Left forelimb (tissue), 1 donor: ENCODE measurements at regions not wholly inside any gene's neighbourhood (a gene's known extent, or its start where the extent isn't known, plus 50 kb on each side); places are given as distances from the start of the nearest gene placed in this dataset.

Source experiments
- DNase-seq: peaks from one replicate; pipeline ENCODE4 v3.0.0-alpha.2; 2018; ENCODE audit warnings: low spot score

- no peak for DNase-seq
Measured at GRCh38 chr5:56346741-56347535, 113.8 kb upstream of the ANKRD55 start.

GRCh38 chr5:56346044-56346710, 113.0 kb upstream of the ANKRD55 start:
- DNase-seq: no peak

- no peak for DNase-seq
Measured at GRCh38 chr5:56345352-56345751, 112.2 kb upstream of the ANKRD55 start.

DNA sequence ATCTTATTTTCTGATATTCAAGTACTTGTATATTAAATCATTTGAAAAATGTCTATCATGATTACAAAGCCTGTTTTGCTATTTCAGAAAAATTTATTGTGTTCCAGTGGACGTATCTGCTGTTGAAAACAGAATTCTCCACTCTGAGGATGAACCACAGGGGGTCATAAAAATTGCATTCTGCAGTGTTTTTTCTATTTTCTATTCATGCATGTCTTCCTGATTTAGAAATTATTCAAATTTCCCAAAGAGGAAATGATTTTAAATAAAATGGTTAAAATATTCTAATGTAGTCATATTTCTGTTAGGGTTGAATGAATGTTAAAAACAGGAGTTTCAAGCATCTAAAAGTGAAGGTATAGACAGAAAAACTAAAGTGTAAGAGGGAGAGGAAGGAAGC, 111.5 kb upstream of the ANKRD55 start:
- no peak for DNase-seq

GRCh38 chr5:56343988-56344387, 110.9 kb upstream of the ANKRD55 start:
- no peak for DNase-seq

GRCh38 chr5:56342616-56343015, 109.5 kb upstream of the ANKRD55 start:
- no peak for DNase-seq

DNA sequence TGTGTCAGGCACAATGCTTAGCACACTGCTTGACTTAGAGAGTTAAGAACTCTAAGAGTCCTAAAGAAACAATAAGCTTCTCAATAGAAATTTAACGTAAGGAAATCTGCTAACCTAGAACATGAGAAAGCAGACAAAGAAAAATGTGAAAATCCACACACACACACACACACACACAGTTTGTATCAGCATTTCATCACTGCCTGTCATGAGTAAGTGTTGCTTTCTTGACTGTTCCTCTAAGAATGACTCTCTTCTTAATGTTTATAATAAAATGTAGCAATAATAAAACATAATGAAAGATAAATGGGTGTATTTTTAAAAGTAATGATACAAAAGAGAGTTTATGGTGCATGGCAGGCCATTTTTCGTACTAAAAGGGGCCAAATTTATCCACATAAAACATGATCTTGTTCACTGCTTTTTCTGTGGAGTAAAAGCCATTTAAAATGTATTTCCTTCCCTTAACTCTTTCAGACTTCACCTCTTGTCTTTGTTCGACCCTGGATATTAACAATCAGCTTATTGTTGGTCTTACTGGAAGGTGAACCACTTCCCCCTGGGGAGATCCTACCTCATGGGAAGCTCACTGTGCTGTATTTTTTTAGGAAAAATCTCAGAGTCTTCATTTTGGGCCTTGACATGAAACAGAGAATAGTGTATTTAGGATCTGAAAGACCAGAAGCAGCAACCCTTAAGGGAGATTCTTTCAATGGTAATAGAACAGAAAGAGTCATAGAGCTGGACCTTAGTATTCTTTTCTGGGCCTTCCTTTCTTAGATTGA, 107.3 kb upstream of the ANKRD55 start:
- no peak for DNase-seq

GRCh38 chr5:56339732-56340131, 106.6 kb upstream of the ANKRD55 start:
- DNase-seq: no peak

- no peak for DNase-seq
Measured at GRCh38 chr5:56337715-56338319, 104.7 kb upstream of the ANKRD55 start.

DNA sequence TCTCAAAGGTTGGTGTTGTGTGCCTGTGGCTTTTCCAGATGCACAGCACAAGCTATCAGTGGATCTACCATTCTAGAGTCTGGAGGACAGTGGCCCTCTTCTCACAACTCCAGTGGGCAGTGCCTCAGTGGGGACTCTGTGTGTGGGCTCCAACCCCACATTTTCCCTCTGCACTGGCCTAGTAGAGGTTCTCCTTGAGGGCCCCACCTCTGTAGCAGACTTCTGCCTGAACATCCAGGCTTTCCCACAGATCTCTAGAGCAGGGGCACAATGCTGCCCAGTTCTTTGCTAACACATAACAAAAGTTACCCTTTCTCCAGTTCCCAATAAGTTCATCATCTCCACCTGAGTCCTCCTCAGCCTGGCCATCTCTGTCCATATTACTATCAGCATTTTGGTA, 102.1 kb upstream of the ANKRD55 start:
- no peak for DNase-seq

DNA sequence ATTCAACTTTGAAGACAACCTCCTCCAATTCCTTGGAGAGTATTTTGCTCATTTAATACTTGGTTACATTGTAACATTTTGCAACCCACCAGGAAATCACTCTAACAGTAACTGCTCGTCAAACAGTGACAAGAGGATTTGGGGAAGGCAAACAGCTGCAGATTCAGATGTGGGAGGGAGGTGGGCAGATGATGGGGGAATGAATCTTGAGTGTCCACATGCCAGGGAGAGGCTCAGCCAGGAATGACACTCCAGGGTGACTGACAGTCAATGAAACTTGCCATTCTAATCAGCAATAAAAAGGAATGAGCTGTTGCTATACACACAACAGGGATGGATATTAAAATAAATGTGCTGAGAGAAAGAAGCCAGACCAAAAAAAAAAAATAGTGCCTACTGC, 97.7 kb upstream of the ANKRD55 start:
- DNase-seq: no peak

- no peak for DNase-seq
Measured at GRCh38 chr5:56330167-56330566, 97.0 kb upstream of the ANKRD55 start.

GRCh38 chr5:56329652-56330051, 96.5 kb upstream of the ANKRD55 start:
- no peak for DNase-seq

GRCh38 chr5:56328753-56329560, 95.8 kb upstream of the ANKRD55 start:
- DNase-seq: no peak

DNA sequence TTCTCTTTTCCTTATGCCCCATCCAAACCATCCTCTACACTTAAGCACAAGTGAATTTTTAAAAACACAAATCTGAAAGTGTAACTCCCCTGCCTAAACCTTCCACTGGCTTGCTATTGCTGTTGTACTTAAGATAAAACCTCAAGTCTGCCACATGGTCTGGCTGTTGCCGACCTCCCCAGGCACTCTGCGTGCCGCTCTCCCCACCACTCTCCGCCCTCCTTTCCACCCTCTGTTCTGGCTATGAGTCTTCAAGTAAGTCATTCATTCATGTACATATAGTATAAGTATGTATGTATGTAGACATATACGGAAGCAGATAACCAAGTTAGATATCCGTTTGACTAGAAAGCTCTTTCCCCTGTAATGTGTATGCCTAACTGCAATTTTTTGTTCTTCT, 94.7 kb upstream of the ANKRD55 start:
- no peak for DNase-seq

GRCh38 chr5:56326770-56327169, 93.6 kb upstream of the ANKRD55 start:
- no peak for DNase-seq

GRCh38 chr5:56326116-56326515, 93.0 kb upstream of the ANKRD55 start:
- no peak for DNase-seq

- no peak for DNase-seq
Measured at GRCh38 chr5:56325039-56325438, 91.9 kb upstream of the ANKRD55 start.

GRCh38 chr5:56323505-56323904, 90.4 kb upstream of the ANKRD55 start:
- DNase-seq: no peak

DNA sequence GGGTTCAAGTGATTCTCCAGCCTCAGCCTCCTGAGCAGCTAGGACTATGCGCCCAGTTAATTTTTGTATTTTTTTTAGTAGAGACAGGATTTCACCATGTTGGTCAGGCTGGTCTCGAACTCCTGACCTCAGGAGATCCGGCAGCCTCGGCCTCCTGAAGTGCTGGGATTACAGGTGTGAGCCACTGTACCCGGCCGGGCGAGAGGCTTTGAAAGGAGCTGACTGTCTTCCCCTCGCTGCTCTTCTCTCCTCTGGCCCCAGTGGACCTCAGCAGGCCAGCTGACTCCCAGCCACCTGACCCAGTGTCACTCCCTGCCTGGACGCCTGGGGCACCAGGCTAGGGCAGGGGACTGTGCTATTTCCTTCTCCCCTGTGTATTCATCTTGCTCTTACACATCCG, 89.5 kb upstream of the ANKRD55 start:
- DNase-seq: no peak

DNA sequence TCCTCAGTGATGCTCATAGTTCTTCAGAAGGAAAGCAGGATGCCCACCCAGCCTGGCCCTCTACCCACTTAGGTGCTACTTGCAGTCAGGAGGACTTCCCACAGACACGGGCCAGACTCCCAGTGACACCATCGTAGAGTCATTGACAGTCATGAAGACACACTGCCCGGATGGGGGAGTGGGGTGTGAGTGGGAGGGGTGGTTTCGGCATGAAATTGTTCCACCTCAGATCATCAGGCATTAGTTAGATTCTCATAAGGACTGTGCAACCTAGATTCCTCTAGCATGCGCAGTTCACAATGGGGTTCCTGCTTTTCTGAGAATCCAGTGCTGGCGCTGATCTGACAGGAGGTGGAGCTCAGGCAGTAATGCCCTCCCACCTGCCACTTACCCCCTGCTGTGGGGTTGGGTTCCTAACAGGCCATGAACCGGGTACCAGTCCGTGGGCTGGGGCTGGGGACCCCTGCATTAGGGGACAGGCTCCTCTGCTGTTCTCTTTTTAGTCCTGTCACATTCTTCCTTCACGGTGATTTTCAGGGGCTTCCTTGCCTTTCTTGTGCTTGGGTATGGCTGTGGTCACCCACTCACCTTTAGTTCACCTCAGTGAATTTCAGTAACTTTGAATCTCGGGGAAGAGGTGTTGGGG, 88.2 kb upstream of the ANKRD55 start:
- DNase-seq: no peak
